ENCODE measurements at regions not wholly inside any gene's neighbourhood (a gene's known extent, or its start where the extent isn't known, plus 50 kb on each side); places are given as distances from the start of the nearest gene placed in this dataset.

- Histone ChIP-seq H3K36me3 (ENCODE audit: control insufficient read depth, insufficient read depth, low read length) (no peaks in the 10 kb centered on the region), H3K27me3 (ENCODE audit: control insufficient read depth, insufficient read depth, low read length) (no peaks in the 10 kb centered on the region), H3K79me2 (ENCODE audit: control insufficient read depth, insufficient read depth, low read length) (no peaks in the 10 kb centered on the region), H3K4me3 (replicated peaks in 1 of 4; ENCODE audit: control extremely low read depth in 1 of 4, insufficient read depth in 1 of 4, low read depth in 3 of 4, low read length in 4 of 4) (no peak overlapping the region), H3K9ac (ENCODE audit: insufficient read depth, low read length) (no peak overlapping the region), H2AFZ (ENCODE audit: low read length) (no peak overlapping the region), H3K9me3 (ENCODE audit: control insufficient read depth, insufficient read depth, low read depth, low read length) (no peaks in the 10 kb centered on the region), H3K27ac (ENCODE audit: insufficient read depth, low read length) (no peak overlapping the region), H3K4me1 (ENCODE audit: control insufficient read depth, extremely low read depth, insufficient read depth, low read length) (no peaks in the 10 kb centered on the region), H3K4me2 (ENCODE audit: extremely low read depth, insufficient read depth, low read length) (no peak overlapping the region), H4K20me1 (ENCODE audit: control insufficient read depth, extremely low read depth, insufficient read depth, low read length) (no peaks in the 10 kb centered on the region)
- peak in 1 of 2 donors; percentile 5 for DNase-seq (ENCODE audit: low read depth in 2 of 2)
- TF ChIP-seq EZH2 (IDR thresholded peaks at IDR 0.05; ENCODE audit: low read length, missing control alignments) (no peak), CTCF (conservative IDR thresholded peaks at IDR 0.05 in 1 of 2, IDR thresholded peaks at IDR 0.05 in 1 of 2; ENCODE audit: low read depth in 1 of 2, low read length in 2 of 2) (no peak)
Measured at GRCh38 chr3:180295811-180296210, 259.1 kb upstream of the PEX5L start.

DNA sequence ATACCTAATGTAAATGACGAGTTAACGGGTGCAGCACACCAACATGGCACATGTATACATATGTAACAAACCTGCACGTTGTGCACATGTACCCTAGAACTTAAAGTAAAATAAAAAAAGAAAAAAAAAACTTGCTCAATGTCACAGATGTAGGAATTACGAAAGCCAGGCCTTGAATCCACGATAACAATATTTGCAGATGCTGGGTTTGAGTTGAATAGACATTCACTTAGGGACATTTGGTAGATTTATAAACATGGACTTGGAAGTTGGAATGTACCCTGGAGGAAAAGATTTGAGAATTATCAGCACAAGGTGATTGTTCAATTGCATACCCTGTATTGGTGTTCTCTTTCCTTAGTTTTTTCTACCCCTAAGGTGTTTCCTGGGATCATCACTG is 260.2 kb upstream of the PEX5L start:
- Histone ChIP-seq H3K4me2 (ENCODE audit: extremely low read depth, insufficient read depth, low read length) (no peak overlapping the region), H3K4me3 (replicated peaks in 1 of 4; ENCODE audit: control extremely low read depth in 1 of 4, insufficient read depth in 1 of 4, low read depth in 3 of 4, low read length in 4 of 4) (no peak overlapping the region), H3K27me3 (ENCODE audit: control insufficient read depth, insufficient read depth, low read length) (no peaks in the 10 kb centered on the region), H2AFZ (ENCODE audit: low read length) (no peak overlapping the region), H3K9ac (ENCODE audit: insufficient read depth, low read length) (no peak overlapping the region), H3K79me2 (ENCODE audit: control insufficient read depth, insufficient read depth, low read length) (no peaks in the 10 kb centered on the region), H4K20me1 (ENCODE audit: control insufficient read depth, extremely low read depth, insufficient read depth, low read length) (no peaks in the 10 kb centered on the region), H3K36me3 (ENCODE audit: control insufficient read depth, insufficient read depth, low read length) (no peaks in the 10 kb centered on the region), H3K4me1 (ENCODE audit: control insufficient read depth, extremely low read depth, insufficient read depth, low read length) (no peaks in the 10 kb centered on the region), H3K27ac (ENCODE audit: insufficient read depth, low read length) (no peak overlapping the region), H3K9me3 (ENCODE audit: control insufficient read depth, insufficient read depth, low read depth, low read length) (no peaks in the 10 kb centered on the region)
- TF ChIP-seq CTCF (conservative IDR thresholded peaks at IDR 0.05 in 1 of 2, IDR thresholded peaks at IDR 0.05 in 1 of 2; ENCODE audit: low read depth in 1 of 2, low read length in 2 of 2), result no peak
- TF ChIP-seq EZH2 (IDR thresholded peaks at IDR 0.05; ENCODE audit: low read length, missing control alignments), result no peak
- DNase-seq (ENCODE audit: low read depth in 2 of 2), result no peak

GRCh38 chr3:180306155-180306554 is 269.4 kb upstream of the PEX5L start:
- no peak overlapping the region for H3K27ac ChIP-seq (ENCODE audit: insufficient read depth, low read length)
- DNase-seq (ENCODE audit: low read depth in 2 of 2), result no peak

More at GRCh38 chr3:180306155-180306554, 269.4 kb upstream of the PEX5L start:
- Histone ChIP-seq H3K36me3 (ENCODE audit: control insufficient read depth, insufficient read depth, low read length) (no peaks in the 10 kb centered on the region), H3K79me2 (ENCODE audit: control insufficient read depth, insufficient read depth, low read length) (no peaks in the 10 kb centered on the region), H3K9me3 (ENCODE audit: control insufficient read depth, insufficient read depth, low read depth, low read length) (no peaks in the 10 kb centered on the region), H3K4me1 (ENCODE audit: control insufficient read depth, extremely low read depth, insufficient read depth, low read length) (peaks cover 2% of the 10 kb centered on the region), H4K20me1 (ENCODE audit: control insufficient read depth, extremely low read depth, insufficient read depth, low read length) (no peaks in the 10 kb centered on the region), H3K9ac (ENCODE audit: insufficient read depth, low read length) (no peak overlapping the region), H2AFZ (ENCODE audit: low read length) (no peak overlapping the region), H3K4me2 (ENCODE audit: extremely low read depth, insufficient read depth, low read length) (no peak overlapping the region), H3K27me3 (ENCODE audit: control insufficient read depth, insufficient read depth, low read length) (no peaks in the 10 kb centered on the region), H3K4me3 (replicated peaks in 1 of 4; ENCODE audit: control extremely low read depth in 1 of 4, insufficient read depth in 1 of 4, low read depth in 3 of 4, low read length in 4 of 4) (no peak overlapping the region)
- TF ChIP-seq EZH2 (IDR thresholded peaks at IDR 0.05; ENCODE audit: low read length, missing control alignments) (no peak), CTCF (conservative IDR thresholded peaks at IDR 0.05 in 1 of 2, IDR thresholded peaks at IDR 0.05 in 1 of 2; ENCODE audit: low read depth in 1 of 2, low read length in 2 of 2) (no peak)

Measured in fibroblast of lung (primary cell).